ENCODE measurements at regions not wholly inside any gene's neighbourhood (a gene's known extent, or its start where the extent isn't known, plus 50 kb on each side); places are given as distances from the start of the nearest gene placed in this dataset.

DNA sequence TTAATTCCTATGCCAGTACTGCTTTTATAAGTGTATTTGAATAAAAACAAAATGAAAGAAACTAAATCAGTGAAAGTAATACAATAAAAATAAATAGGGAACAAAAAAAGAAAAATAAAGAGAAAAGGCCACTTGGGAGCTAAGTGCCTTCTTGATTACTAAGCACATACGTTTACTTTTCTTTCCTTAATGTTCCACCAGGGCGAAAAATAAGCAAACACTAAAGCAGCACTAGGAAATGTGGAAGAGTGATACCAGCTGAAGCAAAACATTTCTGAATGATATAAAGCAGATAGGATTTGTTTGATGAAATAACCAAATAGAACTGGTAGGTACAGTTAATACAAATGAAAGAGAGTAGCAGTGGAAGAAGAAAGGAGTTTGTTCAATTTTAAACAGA lies 132.8 kb upstream of the ZPLD1 start (continued):
- TF ChIP-seq ZNF142 (CRISPR knock-in tag; IDR thresholded peaks at IDR 0.05) = no peak

DNA sequence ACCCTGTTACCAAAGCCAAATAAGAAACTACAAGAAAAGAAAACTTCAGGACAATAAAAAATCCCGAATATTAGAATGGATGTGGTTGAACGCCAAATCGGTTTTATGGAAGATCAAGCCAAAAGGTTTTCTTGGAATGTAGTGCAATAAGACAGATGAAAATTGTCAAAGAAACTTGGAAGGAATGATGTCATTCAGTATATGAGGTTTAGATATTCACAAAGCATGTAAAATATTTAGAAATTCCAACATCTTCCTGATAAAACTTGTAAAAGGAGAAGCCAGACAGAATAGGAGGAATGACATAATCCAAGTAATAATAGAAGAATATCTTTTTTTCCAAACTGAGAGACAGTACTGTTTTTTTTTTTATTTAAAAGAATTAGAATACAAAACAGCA lies 130.3 kb upstream of the ZPLD1 start:
- ATAC-seq (no peak), FAIRE-seq (no peak), DNase-seq (ENCODE audit: low spot score) (no peak)
- no peak for TF ChIP-seq KLF13 (CRISPR knock-in tag; IDR thresholded peaks at IDR 0.05)
- TF ChIP-seq ZNF430 (CRISPR knock-in tag; IDR thresholded peaks at IDR 0.05) = no peak
- peak; percentile 69 for TF ChIP-seq ATF7 (IDR thresholded peaks at IDR 0.05)
- TF ChIP-seq ATF7 (CRISPR knock-in tag; IDR thresholded peaks at IDR 0.05) = no peak
- TF ChIP-seq, protein P1, sequence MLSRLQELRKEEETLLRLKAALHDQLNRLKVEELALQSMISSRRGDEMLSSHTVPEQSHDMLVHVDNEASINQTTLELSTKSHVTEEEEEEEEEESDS (CRISPR knock-in tag; IDR thresholded peaks at IDR 0.05; ENCODE audit: borderline replicate concordance) = no peak
- TF ChIP-seq ZNF780A (CRISPR knock-in tag; IDR thresholded peaks at IDR 0.05) = no peak
- Histone ChIP-seq H3K9ac (ENCODE audit: insufficient read depth, low read depth, low read length) (no peak overlapping the region), H3K4me3 (replicated peaks in 1 of 3; ENCODE audit: insufficient read depth in 1 of 3, low read depth in 2 of 3, low read length in 3 of 3) (no peak overlapping the region), H3K36me3 (replicated peaks in 1 of 2; ENCODE audit: control insufficient read depth in 1 of 2, insufficient read depth in 2 of 2, low read length in 2 of 2) (no peaks in the 10 kb centered on the region), H3K79me2 (ENCODE audit: insufficient read depth, low read length) (no peaks in the 10 kb centered on the region), H3K27me3 (ENCODE audit: control insufficient read depth in 1 of 2, insufficient read depth in 2 of 2, low read length in 2 of 2) (no peaks in the 10 kb centered on the region), H3K4me1 (ENCODE audit: insufficient read depth, low read length) (no peaks in the 10 kb centered on the region), H3K4me2 (ENCODE audit: low read depth, low read length) (no peak overlapping the region), H3K9me3 (ENCODE audit: low read length) (no peaks in the 10 kb centered on the region), H3K27ac (ENCODE audit: extremely low read length, insufficient read depth, low read length) (no peak overlapping the region), H2AFZ (ENCODE audit: low read length) (no peak overlapping the region), H4K20me1 (ENCODE audit: insufficient read depth, low read length) (no peaks in the 10 kb centered on the region)
- intact Hi-C loops (cut with micrococcal nuclease; ENCODE audit: unreplicated experiment) = no loop called here
- POLR2A ChIA-PET = no interaction called here
- WGBS (ENCODE audit: low lambda C conversion rate) = 1% methylated on average over 3 of the region's 3 CpGs
- in situ Hi-C loops (cut with HindIII; ENCODE audit: extremely low pct_ligation_motif_present, low pct_unique_long_range_greater_than_20kb) = no loop called here
- CTCF ChIA-PET (ENCODE audit: low intra/inter-chr PET ratio, low total read pairs) = no interaction called here
- no TSS peak for BruUV-seq (replicated peaks)
